ENCODE measurements at regions not wholly inside any gene's neighbourhood (a gene's known extent, or its start where the extent isn't known, plus 50 kb on each side); places are given as distances from the start of the nearest gene placed in this dataset.

DNA sequence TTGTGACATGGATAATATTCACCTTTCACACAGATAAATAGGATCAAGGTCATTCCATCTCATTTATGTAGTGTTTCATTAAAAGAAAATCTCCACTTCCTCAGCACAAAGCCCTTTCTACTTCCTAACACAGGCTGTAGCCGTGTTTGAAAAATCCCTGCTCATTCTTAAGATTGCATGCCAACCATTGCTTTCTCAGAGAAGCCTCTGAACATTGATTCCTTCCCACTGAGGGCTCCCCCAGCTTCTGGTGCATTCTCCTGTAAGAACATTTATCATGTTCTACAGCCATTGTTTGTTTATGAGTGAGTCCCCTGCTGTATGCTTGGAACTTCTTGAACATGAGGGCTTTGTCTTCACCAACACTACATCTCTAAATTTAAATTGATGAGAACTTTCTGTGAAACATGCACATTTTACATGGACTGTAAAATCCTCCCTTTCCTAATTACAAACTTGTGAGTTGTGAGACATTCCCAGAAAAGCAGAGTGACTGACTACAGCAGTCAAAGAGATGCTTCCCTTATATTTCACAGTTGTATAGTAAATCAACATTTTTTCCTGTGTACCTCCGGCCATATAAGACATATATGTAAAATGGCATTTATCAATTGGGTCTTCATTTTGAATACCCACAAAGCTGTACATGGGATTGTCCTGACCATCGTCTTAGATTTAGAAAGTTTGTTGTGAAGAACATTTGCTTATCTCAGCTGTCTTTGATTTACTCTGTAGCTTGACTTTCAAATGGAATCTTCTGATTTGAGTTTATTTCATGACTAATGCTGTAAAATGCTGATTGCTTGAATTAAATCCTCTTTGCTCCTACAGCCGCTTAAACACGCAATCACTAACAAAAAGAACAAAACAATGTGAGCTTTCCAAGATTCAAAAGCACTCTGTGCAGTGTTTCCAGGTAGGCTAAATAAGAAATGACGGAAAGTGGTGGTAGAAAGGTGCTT, 600.5 kb upstream of the SLIT2 start:
- Histone ChIP-seq H3K4me2 (replicated peaks; ENCODE audit: extremely low read depth, low read length, poor library complexity, severe bottlenecking) (no peak overlapping the region), H3K27me3 (ENCODE audit: control insufficient read depth in 2 of 2, insufficient read depth in 2 of 2, low read length in 2 of 2) (no peaks in the 10 kb centered on the region), H3K36me3 (replicated peaks in 1 of 2; ENCODE audit: control insufficient read depth in 1 of 2, insufficient read depth in 2 of 2, low read length in 2 of 2) (no peaks in the 10 kb centered on the region), H2AFZ (ENCODE audit: insufficient read depth, low read depth, low read length, poor library complexity, severe bottlenecking) (no peak overlapping the region), H3K9ac (ENCODE audit: insufficient read depth, low read length, poor library complexity, severe bottlenecking) (no peak overlapping the region), H3K27ac (ENCODE audit: low read depth in 1 of 2, low read length in 2 of 2) (no peak overlapping the region), H3K4me1 (ENCODE audit: control insufficient read depth in 1 of 2, insufficient read depth in 2 of 2, low read length in 2 of 2) (no peaks in the 10 kb centered on the region), H3K9me3 (replicated peaks in 1 of 2; ENCODE audit: control insufficient read depth in 1 of 2, insufficient read depth in 1 of 2, low read length in 2 of 2) (peaks cover 0 to 3% of the 10 kb centered on the region in 2 donors), H3K4me3 (replicated peaks in 1 of 3; ENCODE audit: low read depth in 2 of 3, low read length in 3 of 3) (no peak overlapping the region), H4K20me1 (ENCODE audit: insufficient read depth, low read length) (no peaks in the 10 kb centered on the region), H3K79me2 (ENCODE audit: insufficient read depth, low read length) (no peaks in the 10 kb centered on the region)
- Mint-ChIP-seq H3K27me3 (ENCODE audit: low read depth in 3 of 3) (peaks cover 0 to 3% (median 0%) of the 10 kb centered on the region in 3 donors), H3K4me3 (no peak overlapping the region), H3K36me3 (no peaks in the 10 kb centered on the region), H3K27ac (no peak overlapping the region), H3K4me1 (no peaks in the 10 kb centered on the region), H3K9me3 (peaks cover 0 to 4% (median 2%) of the 10 kb centered on the region in 7 donors)
- no peak for DNase-seq
- intact Hi-C loops (cut with micrococcal nuclease): no loop called here
- no CpG with 5 or more reads among the region's 6 CpGs for WGBS (ENCODE audit: insufficient coverage)
- TF ChIP-seq, protein P1, sequence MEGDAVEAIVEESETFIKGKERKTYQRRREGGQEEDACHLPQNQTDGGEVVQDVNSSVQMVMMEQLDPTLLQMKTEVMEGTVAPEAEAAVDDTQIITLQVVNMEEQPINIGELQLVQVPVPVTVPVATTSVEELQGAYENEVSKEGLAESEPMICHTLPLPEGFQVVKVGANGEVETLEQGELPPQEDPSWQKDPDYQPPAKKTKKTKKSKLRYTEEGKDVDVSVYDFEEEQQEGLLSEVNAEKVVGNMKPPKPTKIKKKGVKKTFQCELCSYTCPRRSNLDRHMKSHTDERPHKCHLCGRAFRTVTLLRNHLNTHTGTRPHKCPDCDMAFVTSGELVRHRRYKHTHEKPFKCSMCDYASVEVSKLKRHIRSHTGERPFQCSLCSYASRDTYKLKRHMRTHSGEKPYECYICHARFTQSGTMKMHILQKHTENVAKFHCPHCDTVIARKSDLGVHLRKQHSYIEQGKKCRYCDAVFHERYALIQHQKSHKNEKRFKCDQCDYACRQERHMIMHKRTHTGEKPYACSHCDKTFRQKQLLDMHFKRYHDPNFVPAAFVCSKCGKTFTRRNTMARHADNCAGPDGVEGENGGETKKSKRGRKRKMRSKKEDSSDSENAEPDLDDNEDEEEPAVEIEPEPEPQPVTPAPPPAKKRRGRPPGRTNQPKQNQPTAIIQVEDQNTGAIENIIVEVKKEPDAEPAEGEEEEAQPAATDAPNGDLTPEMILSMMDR (IDR thresholded peaks at IDR 0.05): no peak

DNA sequence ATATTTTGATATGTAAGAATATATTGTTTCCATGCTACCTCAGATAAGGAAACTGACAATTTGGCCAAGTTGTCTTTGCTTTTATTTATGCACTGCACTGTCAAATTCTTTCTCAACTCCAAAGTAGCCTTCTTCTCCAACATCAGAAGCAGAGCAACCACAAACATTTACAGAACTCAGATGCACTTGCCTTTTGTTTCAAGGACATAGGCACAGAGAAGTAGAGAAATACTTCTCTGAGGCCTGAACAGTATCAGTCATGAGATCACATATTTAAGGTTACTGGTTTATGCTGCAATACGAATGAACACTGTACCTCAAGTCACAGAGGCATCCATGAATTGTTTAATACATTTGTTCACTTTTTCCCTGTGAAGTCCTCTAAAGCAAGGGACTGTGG, 606.1 kb upstream of the SLIT2 start:
- Histone ChIP-seq H3K4me3 (replicated peaks in 1 of 3; ENCODE audit: low read depth in 2 of 3, low read length in 3 of 3) (no peak overlapping the region), H3K27ac (ENCODE audit: low read depth in 1 of 2, low read length in 2 of 2) (no peak overlapping the region), H3K9ac (ENCODE audit: insufficient read depth, low read length, poor library complexity, severe bottlenecking) (no peak overlapping the region), H3K79me2 (ENCODE audit: insufficient read depth, low read length) (no peaks in the 10 kb centered on the region), H2AFZ (ENCODE audit: insufficient read depth, low read depth, low read length, poor library complexity, severe bottlenecking) (no peak overlapping the region), H3K36me3 (replicated peaks in 1 of 2; ENCODE audit: control insufficient read depth in 1 of 2, insufficient read depth in 2 of 2, low read length in 2 of 2) (no peaks in the 10 kb centered on the region), H3K4me1 (ENCODE audit: control insufficient read depth in 1 of 2, insufficient read depth in 2 of 2, low read length in 2 of 2) (no peaks in the 10 kb centered on the region), H3K9me3 (replicated peaks in 1 of 2; ENCODE audit: control insufficient read depth in 1 of 2, insufficient read depth in 1 of 2, low read length in 2 of 2) (no peaks in the 10 kb centered on the region), H3K4me2 (replicated peaks; ENCODE audit: extremely low read depth, low read length, poor library complexity, severe bottlenecking) (no peak overlapping the region), H4K20me1 (ENCODE audit: insufficient read depth, low read length) (no peaks in the 10 kb centered on the region), H3K27me3 (ENCODE audit: control insufficient read depth in 2 of 2, insufficient read depth in 2 of 2, low read length in 2 of 2) (no peaks in the 10 kb centered on the region)
- TF ChIP-seq, protein P1 (IDR thresholded peaks at IDR 0.05): no peak
- no peak overlapping the region for H3K4me3 Mint-ChIP-seq
- intact Hi-C loops (cut with micrococcal nuclease): no loop called here
- no peak overlapping the region for H3K27ac Mint-ChIP-seq
- H3K9me3 Mint-ChIP-seq: peaks cover 0 to 8% (median 2%) of the 10 kb centered on the region in 7 donors
- no peak for DNase-seq
- no peaks in the 10 kb centered on the region for H3K4me1 Mint-ChIP-seq
- H3K27me3 Mint-ChIP-seq (ENCODE audit: low read depth in 3 of 3): peaks cover 0 to 2% (median 0%) of the 10 kb centered on the region in 3 donors
- 67% methylated on average over 1 of the region's 1 CpG for WGBS (ENCODE audit: insufficient coverage)
- no peaks in the 10 kb centered on the region for H3K36me3 Mint-ChIP-seq
